ENCODE measurements at regions not wholly inside any gene's neighbourhood (a gene's known extent, or its start where the extent isn't known, plus 50 kb on each side); places are given as distances from the start of the nearest gene placed in this dataset.
"Not testable (repeated sequence)": the region's sequence is repeated elsewhere in the genome, so short reads cannot be mapped to it uniquely, and the experiment has no call there.

DNA sequence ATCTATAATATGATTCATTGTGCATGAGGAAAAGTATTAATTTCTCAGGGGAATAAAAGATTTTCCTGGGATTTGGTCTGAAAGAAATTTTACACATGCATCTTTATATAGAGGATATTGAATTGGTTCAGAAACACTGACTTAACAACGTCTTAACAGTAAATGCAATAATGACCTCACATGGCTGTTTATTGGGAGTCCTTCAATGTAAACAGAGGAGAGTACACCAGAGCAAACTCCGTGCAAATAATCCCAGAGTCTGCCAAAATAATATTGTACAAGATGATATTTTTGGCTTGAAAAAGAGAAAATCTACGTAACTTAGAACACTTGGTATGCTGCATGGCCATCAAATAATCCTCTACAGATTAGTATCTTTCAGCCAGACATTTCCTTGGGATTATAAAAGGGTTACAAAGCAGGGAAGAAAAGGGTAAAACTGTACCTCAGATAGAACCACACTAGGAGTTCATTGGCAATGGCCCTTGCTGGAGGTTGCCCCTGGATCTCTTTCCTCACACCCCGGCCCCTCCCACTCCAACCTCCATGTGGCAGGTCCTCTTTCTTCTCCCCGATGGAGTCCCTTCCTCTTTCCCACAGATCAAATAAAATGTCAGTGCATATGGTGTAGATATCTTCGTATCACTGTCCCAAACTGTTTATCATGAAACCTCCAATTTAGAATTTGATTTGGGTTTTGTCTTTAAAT lies 196.4 kb downstream of the EVX1 start:
- H3K4me3 ChIP-seq: no peak overlapping the region
- TF ChIP-seq POLR2A (IDR thresholded peaks at IDR 0.05): no peak
- TF ChIP-seq EP300 (IDR thresholded peaks at IDR 0.05): no peak
- TF ChIP-seq POLR2AphosphoS5 (IDR thresholded peaks at IDR 0.05): no peak
- TF ChIP-seq, protein P1, sequence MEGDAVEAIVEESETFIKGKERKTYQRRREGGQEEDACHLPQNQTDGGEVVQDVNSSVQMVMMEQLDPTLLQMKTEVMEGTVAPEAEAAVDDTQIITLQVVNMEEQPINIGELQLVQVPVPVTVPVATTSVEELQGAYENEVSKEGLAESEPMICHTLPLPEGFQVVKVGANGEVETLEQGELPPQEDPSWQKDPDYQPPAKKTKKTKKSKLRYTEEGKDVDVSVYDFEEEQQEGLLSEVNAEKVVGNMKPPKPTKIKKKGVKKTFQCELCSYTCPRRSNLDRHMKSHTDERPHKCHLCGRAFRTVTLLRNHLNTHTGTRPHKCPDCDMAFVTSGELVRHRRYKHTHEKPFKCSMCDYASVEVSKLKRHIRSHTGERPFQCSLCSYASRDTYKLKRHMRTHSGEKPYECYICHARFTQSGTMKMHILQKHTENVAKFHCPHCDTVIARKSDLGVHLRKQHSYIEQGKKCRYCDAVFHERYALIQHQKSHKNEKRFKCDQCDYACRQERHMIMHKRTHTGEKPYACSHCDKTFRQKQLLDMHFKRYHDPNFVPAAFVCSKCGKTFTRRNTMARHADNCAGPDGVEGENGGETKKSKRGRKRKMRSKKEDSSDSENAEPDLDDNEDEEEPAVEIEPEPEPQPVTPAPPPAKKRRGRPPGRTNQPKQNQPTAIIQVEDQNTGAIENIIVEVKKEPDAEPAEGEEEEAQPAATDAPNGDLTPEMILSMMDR (IDR thresholded peaks at IDR 0.05): no peak

DNA sequence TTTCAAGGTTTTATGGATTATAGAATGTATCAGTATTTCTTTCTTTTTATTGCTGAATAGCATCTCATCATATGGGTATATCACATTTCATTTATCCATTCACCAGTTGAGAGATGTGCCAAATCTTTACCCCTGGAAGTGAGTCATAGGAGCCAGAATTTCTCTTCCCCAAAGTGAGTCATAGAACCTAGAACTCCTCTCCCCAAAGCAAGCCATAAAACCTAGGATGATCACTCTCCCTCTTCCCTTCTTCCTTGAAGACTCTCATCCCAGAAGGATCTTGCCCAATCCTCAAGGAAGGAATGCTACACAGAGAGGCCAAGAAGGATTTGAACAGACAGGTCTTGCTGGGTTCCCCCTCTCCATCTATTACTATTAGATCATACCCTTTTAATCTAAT lies 199.9 kb downstream of the EVX1 start:
- Histone ChIP-seq H3K9me3 (no peaks in the 10 kb centered on the region), H3K36me3 (no peaks in the 10 kb centered on the region), H3K27me3 (no peaks in the 10 kb centered on the region), H3K4me3 (no peak overlapping the region), H3K4me1 (no peaks in the 10 kb centered on the region), H3K27ac (no peak overlapping the region)
- ATAC-seq (ENCODE audit: low FRiP score in 2 of 2) (no peak), DNase-seq (no peak)
- no peak for TF ChIP-seq POLR2AphosphoS5 (IDR thresholded peaks at IDR 0.05)
- TF ChIP-seq, protein P1 (IDR thresholded peaks at IDR 0.05): no peak
- TF ChIP-seq EP300 (IDR thresholded peaks at IDR 0.05): no peak
- TF ChIP-seq POLR2A (IDR thresholded peaks at IDR 0.05): no peak

More for the DNA sequence above, 196.4 kb downstream of the EVX1 start:
- 68 to 80% methylated on average over 6 of the region's 6 CpGs for WGBS, 2 donors
- H3K27me3 ChIP-seq: no peaks in the 10 kb centered on the region
- ATAC-seq (ENCODE audit: low FRiP score in 2 of 2) (no peak), DNase-seq (no peak)
- no peaks in the 10 kb centered on the region for H3K9me3 ChIP-seq
- H3K36me3 ChIP-seq: no peaks in the 10 kb centered on the region
- no peak overlapping the region for H3K27ac ChIP-seq
- no peaks in the 10 kb centered on the region for H3K4me1 ChIP-seq

DNA sequence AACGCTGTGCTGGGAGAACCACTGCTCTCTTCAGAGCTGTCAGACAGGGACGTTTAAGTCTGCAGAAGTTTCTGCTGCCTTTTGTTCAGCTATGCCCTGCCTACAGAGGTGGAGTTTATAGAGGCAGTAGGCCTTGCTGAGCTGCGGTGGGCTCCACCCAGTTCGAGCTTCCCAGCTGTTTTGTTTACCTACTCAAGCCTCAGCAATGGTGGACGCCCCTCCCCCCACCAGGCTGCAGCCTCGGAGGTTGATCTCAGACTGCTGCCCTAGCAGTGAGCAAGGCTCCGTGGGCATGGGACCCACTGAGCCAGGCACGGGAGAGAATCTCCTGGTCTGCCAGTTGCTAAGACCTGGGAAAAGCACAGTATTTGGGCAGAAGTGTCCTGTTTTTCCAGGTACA lies 206.4 kb downstream of the EVX1 start:
- not testable (repeated sequence) for H3K9me3 ChIP-seq; H3K27ac ChIP-seq; DNase-seq; H3K4me1 ChIP-seq; H3K36me3 ChIP-seq; H3K27me3 ChIP-seq; ATAC-seq (ENCODE audit: low FRiP score in 2 of 2); H3K4me3 ChIP-seq
- WGBS, 2 donors: 38 to 49% methylated on average over 4 to 8 of the region's 8 CpGs

DNA sequence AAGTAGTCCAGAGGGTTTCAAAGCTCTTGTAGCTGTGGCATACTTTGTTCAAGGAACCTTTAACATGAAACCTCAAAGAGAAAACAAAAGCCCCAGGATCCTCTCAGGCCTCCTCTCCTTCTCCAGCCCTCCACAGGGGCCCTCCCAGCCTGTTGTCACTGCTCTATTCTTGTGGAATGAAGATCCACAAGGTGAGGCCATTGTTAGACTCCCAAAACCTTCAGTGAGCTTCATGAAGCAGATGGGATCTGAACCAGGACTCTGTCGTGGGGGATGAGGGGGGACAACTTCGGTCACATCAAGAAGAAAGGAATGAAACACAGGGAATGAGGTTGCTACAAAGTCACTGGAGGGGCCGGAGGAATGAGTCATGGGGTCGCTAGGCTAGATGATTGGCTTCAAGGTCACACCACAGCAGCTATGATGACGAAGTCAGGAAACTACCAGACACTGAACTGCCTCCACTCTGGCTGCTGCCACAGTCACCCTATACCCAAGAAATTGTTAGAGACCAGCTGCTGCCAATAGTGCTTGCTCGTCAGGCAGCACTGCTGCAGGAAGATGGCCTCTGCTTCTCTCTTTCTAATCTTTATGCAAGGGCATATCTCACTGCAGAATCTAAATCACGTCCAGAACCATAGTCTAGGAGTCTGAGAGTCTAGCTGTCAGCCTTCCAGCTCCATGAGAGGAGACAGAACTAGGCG lies 208.8 kb downstream of the HIBADH start:
- no peak for TF ChIP-seq POLR2AphosphoS5 (IDR thresholded peaks at IDR 0.05)
- no peak for TF ChIP-seq EP300 (IDR thresholded peaks at IDR 0.05)
- no peak for TF ChIP-seq POLR2A (IDR thresholded peaks at IDR 0.05)
- TF ChIP-seq, protein P1 (IDR thresholded peaks at IDR 0.05): no peak
- Histone ChIP-seq H3K36me3 (no peaks in the 10 kb centered on the region), H3K4me1 (no peaks in the 10 kb centered on the region), H3K4me3 (no peak overlapping the region), H3K27me3 (no peaks in the 10 kb centered on the region), H3K9me3 (no peaks in the 10 kb centered on the region), H3K27ac (no peak overlapping the region)
- WGBS, 2 donors: 75 to 77% methylated on average over 8 of the region's 8 CpGs
- DNase-seq: no peak
- no peak for ATAC-seq (ENCODE audit: low FRiP score in 2 of 2)

DNA sequence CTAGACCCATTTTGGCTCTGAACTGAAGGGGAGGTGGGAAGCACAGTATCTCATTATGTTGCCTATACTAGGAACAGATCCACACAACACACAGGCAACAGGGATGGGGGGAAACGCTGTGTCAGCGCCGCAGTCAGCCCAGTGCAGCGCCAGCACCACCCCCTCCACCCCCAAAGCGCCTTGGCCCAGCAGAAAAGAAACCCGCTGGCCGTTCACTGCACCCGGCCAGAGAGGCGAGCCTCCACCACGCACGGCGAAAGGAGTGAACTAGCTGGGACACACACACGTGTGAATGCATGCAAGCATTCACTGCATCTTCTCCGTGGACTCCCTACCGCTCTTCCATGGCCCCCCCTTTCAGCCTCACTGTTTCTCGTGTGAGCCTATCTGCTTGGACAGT lies 205.6 kb downstream of the HIBADH start:
- DNase-seq (peak in 1 of 2 donors; percentile 44), ATAC-seq (ENCODE audit: low FRiP score in 2 of 2) (peak; percentile 16 to 21)
- H3K36me3 ChIP-seq, H3K9me3 ChIP-seq, H3K27me3 ChIP-seq, H3K4me3 ChIP-seq, H3K4me1 ChIP-seq, H3K27ac ChIP-seq: not testable (repeated sequence)
- 91 to 95% methylated on average over 4 to 15 of the region's 16 CpGs for WGBS, 2 donors

DNA sequence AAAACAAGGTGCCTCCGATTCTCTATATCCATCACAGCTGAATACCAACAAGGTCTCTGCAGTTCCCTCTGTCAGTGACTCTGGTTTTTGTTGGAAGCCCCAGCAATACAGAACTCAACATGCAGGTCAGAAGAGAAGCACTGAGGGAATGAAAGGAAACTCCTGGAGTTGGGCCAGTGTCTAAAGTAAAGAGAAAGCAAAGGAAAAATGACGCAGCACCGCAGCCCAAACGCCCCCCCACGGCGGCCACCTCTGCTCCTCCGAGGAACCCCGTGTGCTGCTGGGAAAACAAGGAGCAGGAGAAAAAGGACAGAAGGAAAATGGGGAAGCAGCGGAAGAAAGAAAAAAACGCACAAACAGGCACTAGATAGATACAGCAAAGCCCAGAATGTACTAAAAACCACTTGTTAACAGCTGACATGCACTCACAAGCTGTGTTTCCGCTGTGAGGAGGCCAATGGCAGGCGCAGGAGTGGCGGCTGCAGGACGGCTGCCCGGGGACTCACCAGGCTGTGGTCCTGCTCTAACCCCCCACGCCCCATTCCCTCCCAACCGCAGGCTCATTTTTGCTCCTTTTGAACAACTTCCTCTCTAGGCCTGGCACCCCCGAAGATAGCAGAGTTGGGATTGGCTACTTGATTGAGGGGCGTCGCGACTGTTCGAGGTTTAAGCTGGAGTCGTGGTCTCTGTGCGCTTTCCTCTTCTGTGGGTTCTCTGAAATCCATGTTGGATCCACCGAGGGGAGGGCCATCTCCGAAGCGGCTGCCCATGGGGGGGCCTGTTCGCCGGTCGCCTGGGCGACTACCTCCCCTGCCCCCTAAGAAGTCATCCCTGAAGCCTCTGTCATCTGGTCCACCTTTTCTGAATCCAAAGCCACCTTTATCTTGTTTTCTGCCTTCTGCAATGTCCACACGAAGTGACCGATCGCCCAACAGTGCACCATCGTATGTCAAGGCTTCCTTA lies 204.8 kb downstream of the HIBADH start:
- WGBS, 2 donors: 79 to 81% methylated on average over 25 to 30 of the region's 35 CpGs

More for the DNA sequence above, 204.8 kb downstream of the HIBADH start:
- H3K9me3 ChIP-seq, H3K4me1 ChIP-seq, H3K27me3 ChIP-seq, H3K27ac ChIP-seq, H3K36me3 ChIP-seq, H3K4me3 ChIP-seq: not testable (repeated sequence)
- ATAC-seq (ENCODE audit: low FRiP score in 2 of 2) (peak in 1 of 2 donors; percentile 16), DNase-seq (peak in 1 of 2 donors; percentile 57)

All from upper lobe of left lung (tissue), 6 donors.